Progenitor cell of endocrine pancreas (in vitro differentiated cells): ENCODE measurements at regions not wholly inside any gene's neighbourhood (a gene's known extent, or its start where the extent isn't known, plus 50 kb on each side); places are given as distances from the start of the nearest gene placed in this dataset.

ENCODE experiments used
- DNase-seq: peaks from one replicate; pipeline ENCODE4 v3.0.0; 2021; ENCODE audit warnings: low spot score; ENCODE audit not compliant: unreplicated experiment
- H3K27ac Mint-ChIP-seq: 2 replicates; pipeline ENCODE4 v1.8.0; 2021; ENCODE audit warnings: mild to moderate bottlenecking, moderate library complexity, mixed read lengths
- H3K27me3 Mint-ChIP-seq: 2 replicates; pipeline ENCODE4 v1.8.0; 2021; ENCODE audit warnings: mixed read lengths
- H3K36me3 Mint-ChIP-seq: 2 replicates; pipeline ENCODE4 v1.8.0; 2022; ENCODE audit warnings: mixed read lengths; ENCODE audit not compliant: insufficient read depth
- H3K4me1 Mint-ChIP-seq: 2 replicates; pipeline ENCODE4 v1.8.0; 2021; ENCODE audit warnings: low read depth, mixed read lengths
- H3K4me3 Mint-ChIP-seq: 2 replicates; pipeline ENCODE4 v1.8.0; 2021; ENCODE audit warnings: low read depth, mild to moderate bottlenecking, moderate library complexity, mixed read lengths
- H3K9me3 Mint-ChIP-seq: 2 replicates; pipeline ENCODE4 v1.8.0; 2021; ENCODE audit warnings: low read depth, mixed read lengths
- CTCF ChIP-seq: fragments of 200-600 bp; sonication (generic); IDR thresholded peaks from one replicate; pipeline ENCODE4 v1.5.0; 2021; ENCODE audit warnings: antibody characterized with exemption, mild to moderate bottlenecking; ENCODE audit not compliant: unreplicated experiment

GRCh38 chr3:3689601-3690375 is 109.4 kb upstream of the LRRN1 start:
- DNase-seq = no peak
- H3K4me1 Mint-ChIP-seq = peaks cover 22% of the 10 kb centered on the region
- no peak for TF ChIP-seq CTCF
- no peaks in the 10 kb centered on the region for H3K36me3 Mint-ChIP-seq
- peaks cover 11% of the 10 kb centered on the region for H3K9me3 Mint-ChIP-seq
- no peaks in the 10 kb centered on the region for H3K27me3 Mint-ChIP-seq
- no peak overlapping the region for H3K4me3 Mint-ChIP-seq
- no peak overlapping the region for H3K27ac Mint-ChIP-seq

- TF ChIP-seq CTCF = no peak
- DNase-seq = no peak
- Mint-ChIP-seq H3K9me3 (no peaks in the 10 kb centered on the region), H3K36me3 (no peaks in the 10 kb centered on the region), H3K27ac (peak overlapping the region; percentile 33), H3K4me3 (no peak overlapping the region), H3K27me3 (no peaks in the 10 kb centered on the region), H3K4me1 (peaks cover 22% of the 10 kb centered on the region)
Measured at GRCh38 chr3:3686907-3687648, 112.2 kb upstream of the LRRN1 start.

- Mint-ChIP-seq H3K36me3 (no peaks in the 10 kb centered on the region), H3K9me3 (no peaks in the 10 kb centered on the region), H3K27ac (no peak overlapping the region), H3K4me3 (no peak overlapping the region), H3K4me1 (peaks cover 22% of the 10 kb centered on the region), H3K27me3 (no peaks in the 10 kb centered on the region)
- DNase-seq = no peak
- TF ChIP-seq CTCF = no peak
Measured at GRCh38 chr3:3685721-3686120, 113.5 kb upstream of the LRRN1 start.

- H3K36me3 Mint-ChIP-seq = no peaks in the 10 kb centered on the region
- no peak for DNase-seq
- no peaks in the 10 kb centered on the region for H3K27me3 Mint-ChIP-seq
- H3K4me3 Mint-ChIP-seq = no peak overlapping the region
- H3K27ac Mint-ChIP-seq = no peak overlapping the region
- TF ChIP-seq CTCF = no peak
- H3K9me3 Mint-ChIP-seq = no peaks in the 10 kb centered on the region
- peaks cover 17% of the 10 kb centered on the region for H3K4me1 Mint-ChIP-seq
Measured at GRCh38 chr3:3683261-3683660, 116.0 kb upstream of the LRRN1 start.

- no peak for DNase-seq
- H3K36me3 Mint-ChIP-seq = no peaks in the 10 kb centered on the region
- no peak overlapping the region for H3K4me3 Mint-ChIP-seq
- no peaks in the 10 kb centered on the region for H3K27me3 Mint-ChIP-seq
- H3K27ac Mint-ChIP-seq = no peak overlapping the region
- TF ChIP-seq CTCF = no peak
- H3K4me1 Mint-ChIP-seq = peaks cover 1% of the 10 kb centered on the region
- peaks cover 5% of the 10 kb centered on the region for H3K9me3 Mint-ChIP-seq
Measured at GRCh38 chr3:3675801-3676200, 123.4 kb upstream of the LRRN1 start.
